IMR-90 (cell line): ENCODE measurements at regions not wholly inside any gene's neighbourhood (a gene's known extent, or its start where the extent isn't known, plus 50 kb on each side); places are given as distances from the start of the nearest gene placed in this dataset.

ENCODE experiments used
- ATAC-seq: fragments of 200-7000 bp; cut with Tn5 transposase; 2 replicates; pipeline ENCODE4 v1.9.1; 2020; ENCODE audit warnings: low read depth, mild to moderate bottlenecking, moderate library complexity
- BruUV-seq: library from RNA; stranded (reverse); fragments of 400-500 nt; replicated peaks from 2 replicates; lab custom pipeline; 2021; lab: Mats Ljungman, UMichigan
- CTCF ChIA-PET: fragments of 300-600 bp; formaldehyde crosslinking; extraction: SDS; loops from one replicate; lab custom pipeline; 2021; ENCODE audit warnings: antibody characterized with exemption; lab: Yijun Ruan, JAX
- POLR2A ChIA-PET: fragments of 300-600 bp; sonication (Branson Sonifier 250); formaldehyde crosslinking; loops from one replicate; lab custom pipeline; 2022; ENCODE audit warnings: antibody characterized with exemption; ENCODE audit not compliant: unreplicated experiment; lab: Charles Lee
- DNase-seq: peaks from one replicate; pipeline ENCODE4 v3.0.0; 2013
- H2AFZ ChIP-seq: replicated peaks from 2 replicates; pipeline ENCODE3; 2013; ENCODE audit warnings: low read length, mild to moderate bottlenecking; ENCODE audit not compliant: poor library complexity
- H2AK5ac ChIP-seq: 2 replicates; pipeline ENCODE4 v1.6.1; 2013; ENCODE audit warnings: low read depth, low read length, inconsistent platforms
- H2AK9ac ChIP-seq: replicated peaks from 2 replicates; pipeline ENCODE3; 2013; ENCODE audit warnings: mild to moderate bottlenecking, low read depth, low read length, moderate library complexity; ENCODE audit not compliant: poor library complexity
- H2BK120ac ChIP-seq: 2 replicates; pipeline ENCODE4 v1.6.1; 2013; ENCODE audit warnings: low read depth, low read length, inconsistent platforms
- H2BK15ac ChIP-seq: 3 replicates; pipeline ENCODE4 v1.6.1; 2013; ENCODE audit warnings: low read depth, low read length, inconsistent platforms
- H2BK20ac ChIP-seq: 2 replicates; pipeline ENCODE4 v1.6.1; 2013; ENCODE audit warnings: low read depth, mild to moderate bottlenecking, inconsistent platforms, low read length, moderate library complexity
- H2BK5ac ChIP-seq: 2 replicates; pipeline ENCODE4 v1.6.1; 2013; ENCODE audit warnings: mild to moderate bottlenecking, low read depth, low read length, inconsistent platforms; ENCODE audit not compliant: poor library complexity, severe bottlenecking
- H3K14ac ChIP-seq: replicated peaks from 2 replicates; pipeline ENCODE4 v1.6.1; 2013; ENCODE audit warnings: low read depth, low read length, inconsistent platforms
- H3K18ac ChIP-seq: 2 replicates; pipeline ENCODE4 v1.6.1; 2013; ENCODE audit warnings: low read depth, low read length, control low read depth
- H3K23ac ChIP-seq: 2 replicates; pipeline ENCODE4 v1.6.1; 2013; ENCODE audit warnings: low read depth, low read length, inconsistent platforms
- H3K27ac ChIP-seq: 2 replicates; pipeline ENCODE4 v1.5.1; 2013; ENCODE audit warnings: mild to moderate bottlenecking, control low read depth, low read length; ENCODE audit not compliant: insufficient read depth
- H3K27me3 ChIP-seq: 2 replicates; pipeline ENCODE4 v1.6.1; 2013; ENCODE audit warnings: low read length; ENCODE audit not compliant: control insufficient read depth, insufficient read depth
- H3K36me3 ChIP-seq: 2 replicates; pipeline ENCODE4 v1.6.1; 2013; ENCODE audit warnings: low read length, mixed read lengths; ENCODE audit not compliant: control insufficient read depth, insufficient read depth
- H3K4ac ChIP-seq: 2 replicates; pipeline ENCODE4 v1.6.1; 2013; ENCODE audit warnings: low read depth, low read length, inconsistent platforms
- H3K4me1 ChIP-seq: 2 replicates; pipeline ENCODE4 v1.6.1; 2013; ENCODE audit warnings: low read length, mixed read lengths; ENCODE audit not compliant: control insufficient read depth, insufficient read depth
- H3K4me2 ChIP-seq: 2 replicates; pipeline ENCODE4 v1.6.1; 2013; ENCODE audit warnings: low read depth, mild to moderate bottlenecking, control low read depth, low read length, moderate library complexity
- H3K4me3 ChIP-seq: 2 replicates; pipeline ENCODE4 v1.5.1; 2013; ENCODE audit warnings: low read depth, mild to moderate bottlenecking, control low read depth, low read length, moderate library complexity; ENCODE audit not compliant: insufficient read depth
- H3K56ac ChIP-seq: 2 replicates; pipeline ENCODE4 v1.6.1; 2013; ENCODE audit warnings: low read length, inconsistent platforms; ENCODE audit not compliant: insufficient read depth; ENCODE audit errors: extremely low read depth
- H3K79me1 ChIP-seq, 2 experiments: 2 replicates each; pipeline ENCODE4 v1.6.1; 2013; ENCODE audit warnings: low read length in 2 of 2, inconsistent platforms in 1 of 2, low read depth in 1 of 2
- H3K9ac ChIP-seq: 2 replicates; pipeline ENCODE4 v1.6.1; 2013; ENCODE audit warnings: low read depth, low read length, control low read depth
- H3K9me1 ChIP-seq: 2 replicates; pipeline ENCODE4 v1.6.1; 2013; ENCODE audit warnings: low read length, inconsistent platforms; ENCODE audit not compliant: insufficient read depth
- H3K9me3 ChIP-seq: 2 replicates; pipeline ENCODE4 v1.6.1; 2013; ENCODE audit warnings: low read length; ENCODE audit not compliant: control insufficient read depth, insufficient read depth
- H4K20me1 ChIP-seq: 2 replicates; pipeline ENCODE4 v1.6.1; 2013; ENCODE audit warnings: low read length, inconsistent platforms; ENCODE audit not compliant: insufficient read depth
- H4K5ac ChIP-seq: 2 replicates; pipeline ENCODE4 v1.6.1; 2013; ENCODE audit warnings: mild to moderate bottlenecking, low read depth, low read length, control low read depth
- H4K8ac ChIP-seq, 2 experiments: 2 replicates each; pipeline ENCODE4 v1.6.1; 2013; ENCODE audit warnings: low read depth in 2 of 2, low read length in 2 of 2, control low read depth in 1 of 2, inconsistent platforms in 1 of 2
- H4K91ac ChIP-seq: 2 replicates; pipeline ENCODE4 v1.6.1; 2013; ENCODE audit warnings: low read depth, low read length, inconsistent platforms; ENCODE audit not compliant: insufficient read depth
- BHLHE40 ChIP-seq: fragments of 150-350 bp; IDR thresholded peaks from 2 replicates; pipeline ENCODE4 v1.6.1; 2016; ENCODE audit warnings: mild to moderate bottlenecking, low read depth, low read length
- CEBPB ChIP-seq: IDR thresholded peaks from 2 replicates; pipeline ENCODE4 v1.6.1; 2012; ENCODE audit warnings: low read depth, low read length, improper control_type of control experiment
- CHD1 ChIP-seq: IDR thresholded peaks from 2 replicates; pipeline ENCODE4 v1.6.1; 2012; ENCODE audit warnings: low read depth, low read length, improper control_type of control experiment
- CTCF ChIP-seq: conservative IDR thresholded peaks from 2 replicates; pipeline ENCODE4 v1.5.1; 2012; ENCODE audit warnings: mild to moderate bottlenecking, low read depth, low read length, improper control_type of control experiment
- FOS ChIP-seq: fragments of 150-350 bp; IDR thresholded peaks from 2 replicates; pipeline ENCODE4 v1.6.1; 2016; ENCODE audit warnings: low read depth, low read length
- MAFK ChIP-seq: IDR thresholded peaks from 2 replicates; pipeline ENCODE4 v1.6.1; 2012; ENCODE audit warnings: low read depth, low read length, improper control_type of control experiment
- MAZ ChIP-seq: IDR thresholded peaks from 2 replicates; pipeline ENCODE4 v1.6.1; 2012; ENCODE audit warnings: low read depth, mild to moderate bottlenecking, low read length, improper control_type of control experiment, moderate library complexity, borderline replicate concordance
- MXI1 ChIP-seq: IDR thresholded peaks from 2 replicates; pipeline ENCODE4 v1.6.1; 2012; ENCODE audit warnings: low read depth, mild to moderate bottlenecking, low read length, moderate library complexity, borderline replicate concordance
- NFE2L2 ChIP-seq: fragments of 150-350 bp; IDR thresholded peaks from 2 replicates; pipeline ENCODE4 v1.6.1; 2016; ENCODE audit warnings: low read depth, mild to moderate bottlenecking, low read length
- POLR2A ChIP-seq: IDR thresholded peaks from 2 replicates; pipeline ENCODE4 v1.6.1; 2012; ENCODE audit warnings: mild to moderate bottlenecking, low read depth, low read length
- RAD21 ChIP-seq: IDR thresholded peaks from 2 replicates; pipeline ENCODE4 v1.6.1; 2012; ENCODE audit warnings: low read length, improper control_type of control experiment
- RCOR1 ChIP-seq: IDR thresholded peaks from 2 replicates; pipeline ENCODE4 v1.6.1; 2012; ENCODE audit warnings: mild to moderate bottlenecking, low read length, improper control_type of control experiment; ENCODE audit not compliant: insufficient replicate concordance
- RFX5 ChIP-seq: IDR thresholded peaks from 2 replicates; pipeline ENCODE4 v1.8.0; 2012; ENCODE audit warnings: low read depth, mild to moderate bottlenecking, low read length, moderate library complexity
- SMC3 ChIP-seq: fragments of 150-350 bp; IDR thresholded peaks from 2 replicates; pipeline ENCODE4 v1.6.1; 2016; ENCODE audit warnings: low read depth, mild to moderate bottlenecking, antibody characterized with exemption, low read length, moderate library complexity
- USF2 ChIP-seq: fragments of 150-350 bp; IDR thresholded peaks from 2 replicates; pipeline ENCODE4 v1.6.1; 2017; ENCODE audit warnings: mild to moderate bottlenecking, antibody characterized with exemption, low read length, low read depth
- WGBS, 2 experiments: methylation state at CpG; one replicate each; pipeline versions ENCODE4 v1.1.5 to v1.1.7; 2013; ENCODE audit warnings: missing lambda C conversion rate in 2 of 2; ENCODE audit not compliant: insufficient read length in 1 of 2; ENCODE audit errors: extremely low coverage in 2 of 2; 5-methylcytosine and 5-hydroxymethylcytosine counted together
- dilution Hi-C: fragments of 300-500 bp; cut with HindIII; formaldehyde crosslinking; loops from one replicate; pipeline ENCODE4 v1.14.3; 2018; ENCODE audit warnings: low sequenced_read_pairs; ENCODE audit not compliant: unreplicated experiment
- in situ Hi-C: fragments of 300-500 bp; cut with MboI; formaldehyde crosslinking; loops from 3 replicates; pipeline ENCODE4 v1.14.3; 2019; ENCODE audit warnings: low sequenced_read_pairs, inconsistent platforms, mixed read lengths
- intact Hi-C: fragments of 100-400 bp; cut with micrococcal nuclease; formaldehyde crosslinking; loops from 2 replicates; pipeline ENCODE4 v1.10.0; 2022
- TF ChIP-seq, protein P1 (sequence below): fragments of 150-350 bp; IDR thresholded peaks from 2 replicates; pipeline ENCODE4 v1.6.1; 2016; ENCODE audit warnings: low read depth, mild to moderate bottlenecking, low read length, moderate library complexity, borderline replicate concordance

GRCh38 chr1:30445449-30445848 is 277.9 kb downstream of the MATN1 start:
- Histone ChIP-seq H2AK9ac (no peak overlapping the region), H3K18ac (no peak overlapping the region), H2BK5ac (no peak overlapping the region), H3K9ac (no peak overlapping the region), H3K4me2 (no peak overlapping the region), H4K8ac (no peak overlapping the region), H3K4ac (no peak overlapping the region), H4K91ac (no peak overlapping the region), H3K36me3 (no peaks in the 10 kb centered on the region), H2BK15ac (no peak overlapping the region), H3K27ac (no peak overlapping the region), H3K23ac (no peak overlapping the region), H3K14ac (no peak overlapping the region), H2BK120ac (no peak overlapping the region), H4K5ac (no peak overlapping the region), H3K79me1 (no peaks in the 10 kb centered on the region), H2AFZ (no peak overlapping the region), H3K9me1 (no peaks in the 10 kb centered on the region), H2AK5ac (no peak overlapping the region), H3K27me3 (no peaks in the 10 kb centered on the region), H3K4me1 (no peaks in the 10 kb centered on the region), H3K56ac (no peak overlapping the region), H3K9me3 (peaks cover 2% of the 10 kb centered on the region; the same call in 1 of the 2 replicates), H3K4me3 (no peak overlapping the region), H4K20me1 (no peaks in the 10 kb centered on the region), H2BK20ac (no peak overlapping the region)
- WGBS, 2 experiments = no CpG with 5 or more reads among the region's 10 CpGs
- intact Hi-C loops = no loop called here
- no TSS peak for BruUV-seq
- DNase-seq (no peak), ATAC-seq (no peak)
- CTCF ChIA-PET = no interaction called here
- TF ChIP-seq RFX5 (no peak), CEBPB (no peak), POLR2A (no peak), FOS (no peak), RCOR1 (no peak), MAFK (no peak), MXI1 (no peak), USF2 (no peak), CTCF (no peak), BHLHE40 (no peak), SMC3 (no peak), CHD1 (no peak), MAZ (no peak), NFE2L2 (no peak), RAD21 (no peak)
- TF ChIP-seq, protein P1, sequence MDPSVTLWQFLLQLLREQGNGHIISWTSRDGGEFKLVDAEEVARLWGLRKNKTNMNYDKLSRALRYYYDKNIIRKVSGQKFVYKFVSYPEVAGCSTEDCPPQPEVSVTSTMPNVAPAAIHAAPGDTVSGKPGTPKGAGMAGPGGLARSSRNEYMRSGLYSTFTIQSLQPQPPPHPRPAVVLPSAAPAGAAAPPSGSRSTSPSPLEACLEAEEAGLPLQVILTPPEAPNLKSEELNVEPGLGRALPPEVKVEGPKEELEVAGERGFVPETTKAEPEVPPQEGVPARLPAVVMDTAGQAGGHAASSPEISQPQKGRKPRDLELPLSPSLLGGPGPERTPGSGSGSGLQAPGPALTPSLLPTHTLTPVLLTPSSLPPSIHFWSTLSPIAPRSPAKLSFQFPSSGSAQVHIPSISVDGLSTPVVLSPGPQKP = no peak
- dilution Hi-C loops = no loop called here
- POLR2A ChIA-PET = no interaction called here
- in situ Hi-C loops = no loop called here
